H1 (cell line): ENCODE measurements at regions not wholly inside any gene's neighbourhood (a gene's known extent, or its start where the extent isn't known, plus 50 kb on each side); places are given as distances from the start of the nearest gene placed in this dataset.
"Not testable (repeated sequence)": the region's sequence is repeated elsewhere in the genome, so short reads cannot be mapped to it uniquely, and the experiment has no call there.

ENCODE experiments used
- ATF2 ChIP-seq: IDR thresholded peaks from 2 replicates; pipeline ENCODE4 v1.6.1; 2012; ENCODE audit warnings: low read length, inconsistent platforms
- CHD1 ChIP-seq: IDR thresholded peaks from 2 replicates; pipeline ENCODE4 v1.6.1; 2012; ENCODE audit warnings: low read depth, low read length, improper control_type of control experiment
- CREB1 ChIP-seq: IDR thresholded peaks from 2 replicates; pipeline ENCODE4 v1.6.1; 2012; ENCODE audit warnings: inconsistent platforms
- CTCF ChIP-seq, 3 experiments: IDR thresholded peaks; 1 replicate in 2 of 3; 2 replicates in 1 of 3; pipeline versions ENCODE4 v1.5.1 to v1.6.1; 2011; ENCODE audit warnings: low read length in 3 of 3, mild to moderate bottlenecking in 3 of 3, inconsistent platforms in 2 of 3, low read depth in 1 of 3, moderate library complexity in 1 of 3; ENCODE audit not compliant: insufficient read depth in 1 of 3; ENCODE audit errors: control extremely low read depth in 1 of 3
- EGR1 ChIP-seq: IDR thresholded peaks from 2 replicates; pipeline ENCODE4 v1.6.1; 2011; ENCODE audit warnings: low read depth, low read length, borderline replicate concordance
- KDM5A ChIP-seq: fragments of 200-600 bp; IDR thresholded peaks from 2 replicates; pipeline ENCODE4 v1.7.1; 2012; ENCODE audit warnings: mild to moderate bottlenecking, low read length, inconsistent platforms, mixed read lengths
- POU5F1 ChIP-seq: IDR thresholded peaks from 2 replicates; pipeline ENCODE4 v1.6.1; 2011; ENCODE audit warnings: low read depth, mild to moderate bottlenecking, low read length, moderate library complexity

GRCh38 chr1:209129091-209129490, 454.4 kb upstream of the CAMK1G start:
- TF ChIP-seq ATF2; CTCF (IDR thresholded peaks at IDR 0.05; ENCODE audit: control extremely low read depth in 1 of 3, insufficient read depth in 1 of 3, low read depth in 1 of 3, low read length in 3 of 3); CHD1; KDM5A; CREB1; POU5F1; EGR1: not testable (repeated sequence)
